PC-3 (cell line): ENCODE measurements at regions not wholly inside any gene's neighbourhood (a gene's known extent, or its start where the extent isn't known, plus 50 kb on each side); places are given as distances from the start of the nearest gene placed in this dataset.

Source experiments
- CTCF ChIP-seq: fragments of 300-600 bp; sonication (generic); conservative IDR thresholded peaks from 2 replicates; pipeline ENCODE4 v1.5.1; 2017; ENCODE audit warnings: antibody characterized with exemption, low read depth, mild to moderate bottlenecking, low read length
- EZH2 ChIP-seq: fragments of 300-600 bp; sonication (generic); IDR thresholded peaks from one replicate; pipeline ENCODE4 v1.6.1; 2017; ENCODE audit warnings: antibody characterized with exemption, mild to moderate bottlenecking, low read length; ENCODE audit not compliant: unreplicated experiment

- TF ChIP-seq CTCF (no peak), EZH2 (no peak)
These were observed 478.7 kb downstream of the DMAC1 start for GRCh38 chr9:7320841-7321240.
